ENCODE measurements at regions not wholly inside any gene's neighbourhood (a gene's known extent, or its start where the extent isn't known, plus 50 kb on each side); places are given as distances from the start of the nearest gene placed in this dataset.

DNA sequence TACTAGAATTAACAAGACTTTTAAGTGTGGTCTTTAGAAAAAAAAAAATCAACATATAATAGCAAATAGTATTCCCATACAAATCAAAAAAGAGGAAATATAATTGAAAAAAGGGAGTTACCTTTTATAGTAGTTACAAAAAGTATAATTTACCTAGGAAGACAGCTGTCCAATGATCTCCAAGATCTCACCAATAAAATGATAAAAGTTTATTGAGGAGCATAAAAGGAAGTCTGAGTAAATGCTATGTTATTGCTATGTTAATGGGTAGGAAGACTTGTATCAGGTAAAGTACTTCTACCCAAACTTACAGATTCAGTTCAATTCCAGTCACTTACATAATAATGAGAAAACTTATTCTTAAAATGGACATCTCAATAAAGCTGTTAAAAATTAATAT, 379.0 kb upstream of the TPM1 start:
- no peaks in the 10 kb centered on the region for H3K9me3 ChIP-seq (ENCODE audit: control insufficient read depth, low read length)
- no peak overlapping the region for H3K4me2 ChIP-seq (ENCODE audit: low read length)
- no peaks in the 10 kb centered on the region for H3K36me3 ChIP-seq (ENCODE audit: control insufficient read depth, insufficient read depth, low read length)
- H3K4me1 ChIP-seq, result no peaks in the 10 kb centered on the region
- H3K79me2 ChIP-seq, result no peaks in the 10 kb centered on the region
- H3K27me3 ChIP-seq (ENCODE audit: control insufficient read depth, insufficient read depth, low read length), result no peaks in the 10 kb centered on the region
- no peak overlapping the region for H3K4me3 ChIP-seq (ENCODE audit: low read depth, low read length)
- TF ChIP-seq, protein P1, sequence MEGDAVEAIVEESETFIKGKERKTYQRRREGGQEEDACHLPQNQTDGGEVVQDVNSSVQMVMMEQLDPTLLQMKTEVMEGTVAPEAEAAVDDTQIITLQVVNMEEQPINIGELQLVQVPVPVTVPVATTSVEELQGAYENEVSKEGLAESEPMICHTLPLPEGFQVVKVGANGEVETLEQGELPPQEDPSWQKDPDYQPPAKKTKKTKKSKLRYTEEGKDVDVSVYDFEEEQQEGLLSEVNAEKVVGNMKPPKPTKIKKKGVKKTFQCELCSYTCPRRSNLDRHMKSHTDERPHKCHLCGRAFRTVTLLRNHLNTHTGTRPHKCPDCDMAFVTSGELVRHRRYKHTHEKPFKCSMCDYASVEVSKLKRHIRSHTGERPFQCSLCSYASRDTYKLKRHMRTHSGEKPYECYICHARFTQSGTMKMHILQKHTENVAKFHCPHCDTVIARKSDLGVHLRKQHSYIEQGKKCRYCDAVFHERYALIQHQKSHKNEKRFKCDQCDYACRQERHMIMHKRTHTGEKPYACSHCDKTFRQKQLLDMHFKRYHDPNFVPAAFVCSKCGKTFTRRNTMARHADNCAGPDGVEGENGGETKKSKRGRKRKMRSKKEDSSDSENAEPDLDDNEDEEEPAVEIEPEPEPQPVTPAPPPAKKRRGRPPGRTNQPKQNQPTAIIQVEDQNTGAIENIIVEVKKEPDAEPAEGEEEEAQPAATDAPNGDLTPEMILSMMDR (IDR thresholded peaks at IDR 0.05), result no peak
- H3K27ac ChIP-seq, result no peak overlapping the region
- no peak overlapping the region for H2AFZ ChIP-seq
- H3K9ac ChIP-seq, result no peak overlapping the region

GRCh38 chr15:62665449-62665848, 377.1 kb upstream of the TPM1 start:
- Histone ChIP-seq H3K4me1 (no peaks in the 10 kb centered on the region), H2AFZ (no peak overlapping the region), H3K9me3 (ENCODE audit: control insufficient read depth, low read length) (no peaks in the 10 kb centered on the region), H3K9ac (no peak overlapping the region), H3K36me3 (ENCODE audit: control insufficient read depth, insufficient read depth, low read length) (no peaks in the 10 kb centered on the region), H3K27ac (no peak overlapping the region), H3K27me3 (ENCODE audit: control insufficient read depth, insufficient read depth, low read length) (no peaks in the 10 kb centered on the region), H3K4me3 (ENCODE audit: low read depth, low read length) (no peak overlapping the region), H3K79me2 (no peaks in the 10 kb centered on the region), H3K4me2 (ENCODE audit: low read length) (no peak overlapping the region)
- TF ChIP-seq, protein P1 (IDR thresholded peaks at IDR 0.05), result no peak

DNA sequence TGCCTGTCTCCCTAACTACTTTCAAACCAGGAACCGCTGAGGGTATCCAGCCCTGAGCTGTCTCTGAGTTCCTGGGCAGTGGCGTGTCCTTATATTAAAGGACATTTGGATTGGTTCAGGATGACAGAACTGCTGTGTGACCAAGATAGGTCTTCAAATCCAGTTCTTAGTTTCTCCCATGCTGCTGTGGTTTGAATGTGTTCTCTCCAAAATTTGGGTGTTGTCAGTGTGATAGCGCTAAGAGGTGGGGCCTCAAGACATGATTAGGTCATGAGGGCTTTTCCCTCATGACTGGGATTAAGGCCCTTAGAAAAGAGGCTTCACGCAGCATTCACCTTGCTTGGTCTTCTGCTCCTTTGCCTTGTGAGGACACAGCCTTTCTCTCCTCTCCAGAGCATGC, 376.5 kb upstream of the TPM1 start:
- Histone ChIP-seq H3K27ac (no peak overlapping the region), H3K36me3 (ENCODE audit: control insufficient read depth, insufficient read depth, low read length) (no peaks in the 10 kb centered on the region), H3K9me3 (ENCODE audit: control insufficient read depth, low read length) (peaks cover 3% of the 10 kb centered on the region)

GRCh38 chr15:62672268-62672667, 370.3 kb upstream of the TPM1 start:
- Histone ChIP-seq H2AFZ (no peak overlapping the region), H3K36me3 (ENCODE audit: control insufficient read depth, insufficient read depth, low read length) (no peaks in the 10 kb centered on the region), H3K4me2 (ENCODE audit: low read length) (no peak overlapping the region), H3K4me1 (no peaks in the 10 kb centered on the region), H3K27me3 (ENCODE audit: control insufficient read depth, insufficient read depth, low read length) (no peaks in the 10 kb centered on the region), H3K9ac (no peak overlapping the region), H3K4me3 (ENCODE audit: low read depth, low read length) (no peak overlapping the region), H3K27ac (no peak overlapping the region), H3K79me2 (no peaks in the 10 kb centered on the region), H3K9me3 (ENCODE audit: control insufficient read depth, low read length) (peaks cover 3% of the 10 kb centered on the region)
- TF ChIP-seq, protein P1 (IDR thresholded peaks at IDR 0.05), result no peak

More for the DNA sequence above, 376.5 kb upstream of the TPM1 start:
- TF ChIP-seq, protein P1 (IDR thresholded peaks at IDR 0.05), result no peak
- no peaks in the 10 kb centered on the region for H3K79me2 ChIP-seq
- no peaks in the 10 kb centered on the region for H3K4me1 ChIP-seq
- H3K4me3 ChIP-seq (ENCODE audit: low read depth, low read length), result no peak overlapping the region
- H3K4me2 ChIP-seq (ENCODE audit: low read length), result no peak overlapping the region
- H3K27me3 ChIP-seq (ENCODE audit: control insufficient read depth, insufficient read depth, low read length), result no peaks in the 10 kb centered on the region
- no peak overlapping the region for H3K9ac ChIP-seq
- H2AFZ ChIP-seq, result no peak overlapping the region

DNA sequence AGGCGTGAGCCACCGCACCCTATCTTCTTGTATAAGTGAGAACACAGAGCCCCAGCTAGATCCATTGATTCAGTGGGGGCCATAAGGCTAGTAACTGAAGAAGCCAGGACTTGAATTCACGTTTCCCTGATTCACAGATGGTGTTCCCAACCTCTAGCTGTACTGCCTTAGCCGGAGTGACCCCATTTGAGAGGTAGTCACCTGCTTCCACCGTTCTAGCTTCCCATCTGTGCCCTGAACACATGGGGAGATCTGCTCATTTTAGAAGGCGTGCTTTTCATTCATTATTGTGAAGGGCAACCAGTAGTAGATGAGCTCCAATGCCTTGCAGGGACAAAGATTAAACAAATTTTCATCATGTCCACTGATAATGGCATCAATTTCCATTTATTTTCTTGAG, 365.7 kb upstream of the TPM1 start:
- H3K9me3 ChIP-seq (ENCODE audit: control insufficient read depth, low read length), result no peaks in the 10 kb centered on the region
- no peaks in the 10 kb centered on the region for H3K36me3 ChIP-seq (ENCODE audit: control insufficient read depth, insufficient read depth, low read length)
- H3K4me3 ChIP-seq (ENCODE audit: low read depth, low read length), result no peak overlapping the region
- no peak overlapping the region for H2AFZ ChIP-seq
- TF ChIP-seq, protein P1 (IDR thresholded peaks at IDR 0.05), result no peak
- H3K4me1 ChIP-seq, result no peaks in the 10 kb centered on the region
- no peaks in the 10 kb centered on the region for H3K79me2 ChIP-seq
- no peak overlapping the region for H3K27ac ChIP-seq
- no peaks in the 10 kb centered on the region for H3K27me3 ChIP-seq (ENCODE audit: control insufficient read depth, insufficient read depth, low read length)
- no peak overlapping the region for H3K4me2 ChIP-seq (ENCODE audit: low read length)
- no peak overlapping the region for H3K9ac ChIP-seq
